GM12891 (cell line): ENCODE measurements at regions not wholly inside any gene's neighbourhood (a gene's known extent, or its start where the extent isn't known, plus 50 kb on each side); places are given as distances from the start of the nearest gene placed in this dataset.

Experiments
- PAX5 ChIP-seq: IDR thresholded peaks from 2 replicates; pipeline ENCODE4 v1.6.1; 2011; ENCODE audit warnings: low read length, moderate library complexity, mild to moderate bottlenecking; ENCODE audit not compliant: insufficient read depth, severe bottlenecking
- POLR2A ChIP-seq: IDR thresholded peaks from 2 replicates; pipeline ENCODE4 v1.6.1; 2011; ENCODE audit warnings: low read depth, low read length, control low read depth
- POLR2AphosphoS5 ChIP-seq: IDR thresholded peaks from 2 replicates; pipeline ENCODE4 v1.6.1; 2011; ENCODE audit warnings: low read depth, low read length, control low read depth
- POU2F2 ChIP-seq: IDR thresholded peaks from 2 replicates; pipeline ENCODE4 v1.6.1; 2011; ENCODE audit warnings: low read depth, mild to moderate bottlenecking, control low read depth, low read length, moderate library complexity
- TAF1 ChIP-seq: IDR thresholded peaks from 2 replicates; pipeline ENCODE4 v1.6.1; 2011; ENCODE audit warnings: low read depth, low read length, control low read depth

- TF ChIP-seq POU2F2 (no peak), POLR2A (no peak), POLR2AphosphoS5 (no peak), PAX5 (no peak), TAF1 (no peak)
Observed at GRCh38 chr2:223283329-223283728, 231.3 kb downstream of the KCNE4 start.
